ENCODE measurements at regions not wholly inside any gene's neighbourhood (a gene's known extent, or its start where the extent isn't known, plus 50 kb on each side); places are given as distances from the start of the nearest gene placed in this dataset.

DNA sequence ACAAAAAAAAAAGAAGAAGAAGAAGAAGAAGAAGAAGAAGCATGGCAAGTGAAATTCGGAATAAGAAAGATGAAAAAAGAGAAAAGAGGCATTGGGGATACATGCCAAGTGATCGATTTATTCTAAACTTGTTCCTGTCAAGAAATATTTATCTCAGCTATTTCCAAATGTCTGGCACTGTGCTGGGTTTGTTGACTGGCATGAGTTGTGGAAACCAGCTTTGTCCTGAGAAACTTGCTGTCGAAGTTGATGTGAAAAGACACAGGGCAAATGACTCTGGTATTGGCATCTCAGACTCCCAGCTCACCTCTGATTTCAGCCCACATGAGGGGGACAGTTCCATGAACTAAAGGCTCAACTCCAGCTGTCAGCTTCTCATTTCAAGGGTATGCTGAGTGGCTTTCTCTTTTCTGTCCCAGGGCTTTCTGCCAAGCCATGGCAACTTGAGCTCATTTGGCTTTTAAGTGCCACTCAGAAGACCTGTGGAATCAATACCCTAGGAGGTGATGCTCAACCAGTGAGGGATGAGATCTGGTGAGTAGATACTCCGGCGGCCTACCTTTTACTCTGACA lies 253.3 kb upstream of the JAG1 start (continued):
- TF ChIP-seq, protein P1, sequence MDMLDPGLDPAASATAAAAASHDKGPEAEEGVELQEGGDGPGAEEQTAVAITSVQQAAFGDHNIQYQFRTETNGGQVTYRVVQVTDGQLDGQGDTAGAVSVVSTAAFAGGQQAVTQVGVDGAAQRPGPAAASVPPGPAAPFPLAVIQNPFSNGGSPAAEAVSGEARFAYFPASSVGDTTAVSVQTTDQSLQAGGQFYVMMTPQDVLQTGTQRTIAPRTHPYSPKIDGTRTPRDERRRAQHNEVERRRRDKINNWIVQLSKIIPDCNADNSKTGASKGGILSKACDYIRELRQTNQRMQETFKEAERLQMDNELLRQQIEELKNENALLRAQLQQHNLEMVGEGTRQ (CRISPR knock-in tag; IDR thresholded peaks at IDR 0.05): no peak
- TF ChIP-seq, protein P2, sequence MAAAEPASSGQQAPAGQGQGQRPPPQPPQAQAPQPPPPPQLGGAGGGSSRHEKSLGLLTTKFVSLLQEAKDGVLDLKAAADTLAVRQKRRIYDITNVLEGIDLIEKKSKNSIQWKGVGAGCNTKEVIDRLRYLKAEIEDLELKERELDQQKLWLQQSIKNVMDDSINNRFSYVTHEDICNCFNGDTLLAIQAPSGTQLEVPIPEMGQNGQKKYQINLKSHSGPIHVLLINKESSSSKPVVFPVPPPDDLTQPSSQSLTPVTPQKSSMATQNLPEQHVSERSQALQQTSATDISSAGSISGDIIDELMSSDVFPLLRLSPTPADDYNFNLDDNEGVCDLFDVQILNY (CRISPR knock-in tag; IDR thresholded peaks at IDR 0.05): no peak
- no peak for TF ChIP-seq ZNF416 (CRISPR knock-in tag; IDR thresholded peaks at IDR 0.05)

DNA sequence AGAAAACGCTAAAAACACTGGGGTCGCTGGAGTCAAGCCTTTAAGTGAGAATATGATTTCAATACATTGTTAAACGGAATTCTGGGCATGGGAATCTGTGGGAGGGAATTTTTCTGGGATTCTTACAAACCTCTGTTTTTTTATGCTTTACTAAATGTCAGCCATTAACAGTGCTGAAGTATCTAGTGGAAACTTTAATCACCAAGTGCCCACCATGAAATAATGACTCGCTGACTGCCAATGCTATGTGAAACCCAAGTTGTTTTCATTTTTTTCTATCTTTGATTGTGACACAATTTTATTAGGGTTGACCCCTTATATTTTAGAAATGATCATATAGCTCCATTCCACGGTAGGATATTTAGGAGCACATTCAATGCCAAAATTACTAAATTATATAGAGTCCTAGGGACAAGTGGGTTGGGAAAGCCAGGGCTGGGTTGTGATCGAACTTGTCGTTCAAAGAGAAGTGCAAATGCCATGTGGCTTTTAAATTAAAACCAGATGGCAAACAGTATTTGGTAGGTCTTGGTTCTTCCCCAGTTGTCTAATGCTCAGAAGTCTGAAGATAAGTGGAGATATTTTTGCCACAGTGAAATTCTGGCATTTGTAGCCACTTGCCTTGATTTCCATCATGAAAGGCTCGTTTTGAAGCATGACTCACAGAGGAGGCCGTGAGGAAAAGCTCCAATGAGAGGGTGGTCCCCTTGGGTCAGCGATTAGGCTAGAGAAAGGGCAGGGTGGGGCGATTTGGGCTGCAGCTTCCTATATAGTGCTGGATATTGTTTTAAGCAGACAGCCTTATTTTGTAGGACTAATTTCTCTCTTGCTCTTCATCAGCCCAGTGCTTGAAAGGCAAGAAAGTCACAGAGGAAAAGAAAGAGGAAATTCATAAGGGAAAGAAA lies 254.4 kb upstream of the JAG1 start:
- CTCF ChIA-PET: no interaction called here
- no peak for DNase-seq (ENCODE audit: low spot score)
- TF ChIP-seq, protein P3, sequence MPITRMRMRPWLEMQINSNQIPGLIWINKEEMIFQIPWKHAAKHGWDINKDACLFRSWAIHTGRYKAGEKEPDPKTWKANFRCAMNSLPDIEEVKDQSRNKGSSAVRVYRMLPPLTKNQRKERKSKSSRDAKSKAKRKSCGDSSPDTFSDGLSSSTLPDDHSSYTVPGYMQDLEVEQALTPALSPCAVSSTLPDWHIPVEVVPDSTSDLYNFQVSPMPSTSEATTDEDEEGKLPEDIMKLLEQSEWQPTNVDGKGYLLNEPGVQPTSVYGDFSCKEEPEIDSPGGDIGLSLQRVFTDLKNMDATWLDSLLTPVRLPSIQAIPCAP (CRISPR knock-in tag; IDR thresholded peaks at IDR 0.05): no peak
- TF ChIP-seq KAT7 (CRISPR knock-in tag; IDR thresholded peaks at IDR 0.05; ENCODE audit: borderline replicate concordance) (no peak), TP53 (CRISPR knock-in tag; IDR thresholded peaks at IDR 0.05) (no peak), TEAD1 (CRISPR knock-in tag; IDR thresholded peaks at IDR 0.05) (no peak)
- TF ChIP-seq, protein P4, sequence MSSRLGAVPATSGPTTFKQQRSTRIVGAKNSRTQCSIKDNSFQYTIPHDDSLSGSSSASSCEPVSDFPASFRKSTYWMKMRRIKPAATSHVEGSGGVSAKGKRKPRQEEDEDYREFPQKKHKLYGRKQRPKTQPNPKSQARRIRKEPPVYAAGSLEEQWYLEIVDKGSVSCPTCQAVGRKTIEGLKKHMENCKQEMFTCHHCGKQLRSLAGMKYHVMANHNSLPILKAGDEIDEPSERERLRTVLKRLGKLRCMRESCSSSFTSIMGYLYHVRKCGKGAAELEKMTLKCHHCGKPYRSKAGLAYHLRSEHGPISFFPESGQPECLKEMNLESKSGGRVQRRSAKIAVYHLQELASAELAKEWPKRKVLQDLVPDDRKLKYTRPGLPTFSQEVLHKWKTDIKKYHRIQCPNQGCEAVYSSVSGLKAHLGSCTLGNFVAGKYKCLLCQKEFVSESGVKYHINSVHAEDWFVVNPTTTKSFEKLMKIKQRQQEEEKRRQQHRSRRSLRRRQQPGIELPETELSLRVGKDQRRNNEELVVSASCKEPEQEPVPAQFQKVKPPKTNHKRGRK (CRISPR knock-in tag; IDR thresholded peaks at IDR 0.05; ENCODE audit: borderline replicate concordance): no peak
- TF ChIP-seq, protein P5, sequence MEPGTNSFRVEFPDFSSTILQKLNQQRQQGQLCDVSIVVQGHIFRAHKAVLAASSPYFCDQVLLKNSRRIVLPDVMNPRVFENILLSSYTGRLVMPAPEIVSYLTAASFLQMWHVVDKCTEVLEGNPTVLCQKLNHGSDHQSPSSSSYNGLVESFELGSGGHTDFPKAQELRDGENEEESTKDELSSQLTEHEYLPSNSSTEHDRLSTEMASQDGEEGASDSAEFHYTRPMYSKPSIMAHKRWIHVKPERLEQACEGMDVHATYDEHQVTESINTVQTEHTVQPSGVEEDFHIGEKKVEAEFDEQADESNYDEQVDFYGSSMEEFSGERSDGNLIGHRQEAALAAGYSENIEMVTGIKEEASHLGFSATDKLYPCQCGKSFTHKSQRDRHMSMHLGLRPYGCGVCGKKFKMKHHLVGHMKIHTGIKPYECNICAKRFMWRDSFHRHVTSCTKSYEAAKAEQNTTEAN (CRISPR knock-in tag; IDR thresholded peaks at IDR 0.05): no peak
- Mint-ChIP-seq H3K4me1 (no peaks in the 10 kb centered on the region), H3K36me3 (no peaks in the 10 kb centered on the region), H3K9me3 (no peaks in the 10 kb centered on the region), H3K27ac (no peak overlapping the region), H3K27me3 (ENCODE audit: low read depth) (no peaks in the 10 kb centered on the region), H3K4me3 (no peak overlapping the region)
- POLR2A ChIA-PET: no interaction called here
- no peak for ATAC-seq

DNA sequence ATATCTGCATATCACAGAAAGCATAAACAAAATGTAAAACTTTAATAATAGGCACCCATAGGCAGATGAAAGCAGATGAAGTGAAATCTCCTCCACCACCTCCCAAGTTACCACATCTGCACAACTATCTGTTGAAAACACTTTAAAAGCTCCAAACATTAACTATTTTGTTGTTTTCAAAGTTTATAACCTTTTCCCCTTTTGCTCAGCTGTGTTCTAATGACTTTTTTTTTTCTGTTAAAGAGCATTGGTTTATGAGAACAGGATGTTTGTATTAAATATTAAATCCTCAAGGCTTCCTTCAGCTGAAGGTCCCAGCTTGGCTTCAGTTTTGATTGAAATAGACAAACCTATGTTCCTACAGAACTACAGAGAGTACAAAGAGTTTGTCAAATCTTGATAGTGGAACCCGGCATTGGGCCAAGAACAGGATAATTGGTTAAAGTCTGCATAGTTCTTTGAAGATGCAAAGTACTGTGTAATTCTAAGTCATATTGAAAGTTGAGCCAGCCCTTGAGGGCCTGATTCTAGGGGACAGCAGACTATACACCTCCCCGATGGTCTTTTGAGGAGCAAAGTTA lies 255.1 kb upstream of the JAG1 start:
- DNase-seq (ENCODE audit: low spot score) (no peak), ATAC-seq (no peak)
- Mint-ChIP-seq H3K9me3 (no peaks in the 10 kb centered on the region), H3K27ac (no peak overlapping the region), H3K4me3 (no peak overlapping the region), H3K36me3 (no peaks in the 10 kb centered on the region), H3K27me3 (ENCODE audit: low read depth) (no peaks in the 10 kb centered on the region), H3K4me1 (no peaks in the 10 kb centered on the region)
- POLR2A ChIA-PET: no interaction called here
- CTCF ChIA-PET: no interaction called here
- TF ChIP-seq, protein P6, sequence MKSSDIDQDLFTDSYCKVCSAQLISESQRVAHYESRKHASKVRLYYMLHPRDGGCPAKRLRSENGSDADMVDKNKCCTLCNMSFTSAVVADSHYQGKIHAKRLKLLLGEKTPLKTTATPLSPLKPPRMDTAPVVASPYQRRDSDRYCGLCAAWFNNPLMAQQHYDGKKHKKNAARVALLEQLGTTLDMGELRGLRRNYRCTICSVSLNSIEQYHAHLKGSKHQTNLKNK (CRISPR knock-in tag; IDR thresholded peaks at IDR 0.05): no peak
- TF ChIP-seq, protein P7, sequence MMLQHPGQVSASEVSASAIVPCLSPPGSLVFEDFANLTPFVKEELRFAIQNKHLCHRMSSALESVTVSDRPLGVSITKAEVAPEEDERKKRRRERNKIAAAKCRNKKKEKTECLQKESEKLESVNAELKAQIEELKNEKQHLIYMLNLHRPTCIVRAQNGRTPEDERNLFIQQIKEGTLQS (CRISPR knock-in tag; conservative IDR thresholded peaks at IDR 0.05): no peak
- TF ChIP-seq SMAD4 (CRISPR knock-in tag; IDR thresholded peaks at IDR 0.05): no peak
- TF ChIP-seq, protein P8, sequence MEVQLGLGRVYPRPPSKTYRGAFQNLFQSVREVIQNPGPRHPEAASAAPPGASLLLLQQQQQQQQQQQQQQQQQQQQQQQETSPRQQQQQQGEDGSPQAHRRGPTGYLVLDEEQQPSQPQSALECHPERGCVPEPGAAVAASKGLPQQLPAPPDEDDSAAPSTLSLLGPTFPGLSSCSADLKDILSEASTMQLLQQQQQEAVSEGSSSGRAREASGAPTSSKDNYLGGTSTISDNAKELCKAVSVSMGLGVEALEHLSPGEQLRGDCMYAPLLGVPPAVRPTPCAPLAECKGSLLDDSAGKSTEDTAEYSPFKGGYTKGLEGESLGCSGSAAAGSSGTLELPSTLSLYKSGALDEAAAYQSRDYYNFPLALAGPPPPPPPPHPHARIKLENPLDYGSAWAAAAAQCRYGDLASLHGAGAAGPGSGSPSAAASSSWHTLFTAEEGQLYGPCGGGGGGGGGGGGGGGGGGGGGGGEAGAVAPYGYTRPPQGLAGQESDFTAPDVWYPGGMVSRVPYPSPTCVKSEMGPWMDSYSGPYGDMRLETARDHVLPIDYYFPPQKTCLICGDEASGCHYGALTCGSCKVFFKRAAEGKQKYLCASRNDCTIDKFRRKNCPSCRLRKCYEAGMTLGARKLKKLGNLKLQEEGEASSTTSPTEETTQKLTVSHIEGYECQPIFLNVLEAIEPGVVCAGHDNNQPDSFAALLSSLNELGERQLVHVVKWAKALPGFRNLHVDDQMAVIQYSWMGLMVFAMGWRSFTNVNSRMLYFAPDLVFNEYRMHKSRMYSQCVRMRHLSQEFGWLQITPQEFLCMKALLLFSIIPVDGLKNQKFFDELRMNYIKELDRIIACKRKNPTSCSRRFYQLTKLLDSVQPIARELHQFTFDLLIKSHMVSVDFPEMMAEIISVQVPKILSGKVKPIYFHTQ (CRISPR knock-in tag; IDR thresholded peaks at IDR 0.05): no peak
- TF ChIP-seq CBFB (CRISPR knock-in tag; IDR thresholded peaks at IDR 0.05; ENCODE audit: low read depth): no peak
- no peak for TF ChIP-seq ZNF219 (CRISPR knock-in tag; IDR thresholded peaks at IDR 0.05; ENCODE audit: borderline replicate concordance)
- TF ChIP-seq NFE2L1 (CRISPR knock-in tag; IDR thresholded peaks at IDR 0.05): no peak
- TF ChIP-seq ETV6 (CRISPR knock-in tag; IDR thresholded peaks at IDR 0.05): no peak
- TF ChIP-seq TEAD4 (CRISPR knock-in tag; IDR thresholded peaks at IDR 0.05): no peak
- TF ChIP-seq, protein P9, sequence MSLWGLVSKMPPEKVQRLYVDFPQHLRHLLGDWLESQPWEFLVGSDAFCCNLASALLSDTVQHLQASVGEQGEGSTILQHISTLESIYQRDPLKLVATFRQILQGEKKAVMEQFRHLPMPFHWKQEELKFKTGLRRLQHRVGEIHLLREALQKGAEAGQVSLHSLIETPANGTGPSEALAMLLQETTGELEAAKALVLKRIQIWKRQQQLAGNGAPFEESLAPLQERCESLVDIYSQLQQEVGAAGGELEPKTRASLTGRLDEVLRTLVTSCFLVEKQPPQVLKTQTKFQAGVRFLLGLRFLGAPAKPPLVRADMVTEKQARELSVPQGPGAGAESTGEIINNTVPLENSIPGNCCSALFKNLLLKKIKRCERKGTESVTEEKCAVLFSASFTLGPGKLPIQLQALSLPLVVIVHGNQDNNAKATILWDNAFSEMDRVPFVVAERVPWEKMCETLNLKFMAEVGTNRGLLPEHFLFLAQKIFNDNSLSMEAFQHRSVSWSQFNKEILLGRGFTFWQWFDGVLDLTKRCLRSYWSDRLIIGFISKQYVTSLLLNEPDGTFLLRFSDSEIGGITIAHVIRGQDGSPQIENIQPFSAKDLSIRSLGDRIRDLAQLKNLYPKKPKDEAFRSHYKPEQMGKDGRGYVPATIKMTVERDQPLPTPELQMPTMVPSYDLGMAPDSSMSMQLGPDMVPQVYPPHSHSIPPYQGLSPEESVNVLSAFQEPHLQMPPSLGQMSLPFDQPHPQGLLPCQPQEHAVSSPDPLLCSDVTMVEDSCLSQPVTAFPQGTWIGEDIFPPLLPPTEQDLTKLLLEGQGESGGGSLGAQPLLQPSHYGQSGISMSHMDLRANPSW (CRISPR knock-in tag; conservative IDR thresholded peaks at IDR 0.05; ENCODE audit: low read depth): no peak
